ENCODE measurements at regions not wholly inside any gene's neighbourhood (a gene's known extent, or its start where the extent isn't known, plus 50 kb on each side); places are given as distances from the start of the nearest gene placed in this dataset.

GRCh38 chr5:8473016-8473415 is 604.1 kb downstream of the MTRR start:
- H3K27me3 ChIP-seq (ENCODE audit: control insufficient read depth in 3 of 3, insufficient read depth in 3 of 3, low read length in 2 of 3) = no peaks in the 10 kb centered on the region

GRCh38 chr5:8473827-8474568 is 605.0 kb downstream of the MTRR start:
- TF ChIP-seq CTCF (IDR thresholded peaks at IDR 0.05; ENCODE audit: control extremely low read depth, extremely low read depth) = no peak
- H3K4me1 ChIP-seq (ENCODE audit: control insufficient read depth in 5 of 5, insufficient read depth in 5 of 5, low read length in 5 of 5) = no peaks in the 10 kb centered on the region
- no peaks in the 10 kb centered on the region for H3K36me3 ChIP-seq (ENCODE audit: control insufficient read depth in 4 of 4, insufficient read depth in 4 of 4, low read length in 4 of 4)
- ATAC-seq (ENCODE audit: insufficient read depth, low FRiP score) (no peak), DNase-seq (no peak)
- no peaks in the 10 kb centered on the region for H3K27me3 ChIP-seq (ENCODE audit: control insufficient read depth in 3 of 3, insufficient read depth in 3 of 3, low read length in 2 of 3)
- H3K27ac ChIP-seq (ENCODE audit: low read depth in 1 of 2, low read length in 1 of 2) = no peak overlapping the region
- peaks cover 0 to 8% (median 4%) of the 10 kb centered on the region in 4 donors for H3K9me3 ChIP-seq (ENCODE audit: control insufficient read depth in 4 of 4, insufficient read depth in 3 of 4, low read length in 3 of 4)
- H3K9ac ChIP-seq (ENCODE audit: insufficient read depth in 1 of 2, low read length in 2 of 2) = no peak overlapping the region
- no peak overlapping the region for H3K4me3 ChIP-seq
- WGBS, 2 donors = 87 to 90% methylated on average over 6 of the region's 6 CpGs

More at GRCh38 chr5:8473016-8473415, 604.1 kb downstream of the MTRR start:
- Histone ChIP-seq H3K36me3 (ENCODE audit: control insufficient read depth in 4 of 4, insufficient read depth in 4 of 4, low read length in 4 of 4) (no peaks in the 10 kb centered on the region), H3K9me3 (ENCODE audit: control insufficient read depth in 4 of 4, insufficient read depth in 3 of 4, low read length in 3 of 4) (peaks cover 0 to 8% (median 4%) of the 10 kb centered on the region in 4 donors), H3K9ac (ENCODE audit: insufficient read depth in 1 of 2, low read length in 2 of 2) (no peak overlapping the region), H3K4me1 (ENCODE audit: control insufficient read depth in 5 of 5, insufficient read depth in 5 of 5, low read length in 5 of 5) (no peaks in the 10 kb centered on the region), H3K4me3 (no peak overlapping the region), H3K27ac (ENCODE audit: low read depth in 1 of 2, low read length in 1 of 2) (no peak overlapping the region)
- no peak for ATAC-seq (ENCODE audit: insufficient read depth, low FRiP score)
- no peak for DNase-seq
- 94 to 97% methylated on average over 3 of the region's 3 CpGs for WGBS, 2 donors
- TF ChIP-seq CTCF (IDR thresholded peaks at IDR 0.05; ENCODE audit: control extremely low read depth, extremely low read depth) = no peak

GRCh38 chr5:8474569-8474930 is 605.6 kb downstream of the MTRR start:
- WGBS, 2 donors = 88 to 97% methylated on average over 1 of the region's 1 CpG
- Histone ChIP-seq H3K27me3 (ENCODE audit: control insufficient read depth in 3 of 3, insufficient read depth in 3 of 3, low read length in 2 of 3) (no peaks in the 10 kb centered on the region), H3K27ac (ENCODE audit: low read depth in 1 of 2, low read length in 1 of 2) (no peak overlapping the region), H3K4me1 (ENCODE audit: control insufficient read depth in 5 of 5, insufficient read depth in 5 of 5, low read length in 5 of 5) (no peaks in the 10 kb centered on the region), H3K4me3 (no peak overlapping the region), H3K9me3 (ENCODE audit: control insufficient read depth in 4 of 4, insufficient read depth in 3 of 4, low read length in 3 of 4) (peaks cover 0 to 8% (median 4%) of the 10 kb centered on the region in 4 donors), H3K36me3 (ENCODE audit: control insufficient read depth in 4 of 4, insufficient read depth in 4 of 4, low read length in 4 of 4) (no peaks in the 10 kb centered on the region), H3K9ac (ENCODE audit: insufficient read depth in 1 of 2, low read length in 2 of 2) (no peak overlapping the region)
- ATAC-seq (ENCODE audit: insufficient read depth, low FRiP score) (no peak), DNase-seq (no peak)
- no peak for TF ChIP-seq CTCF (IDR thresholded peaks at IDR 0.05; ENCODE audit: control extremely low read depth, extremely low read depth)

GRCh38 chr5:8478326-8478725 is 609.4 kb downstream of the MTRR start:
- no peak for DNase-seq
- ATAC-seq (ENCODE audit: insufficient read depth, low FRiP score) = no peak
- Histone ChIP-seq H3K36me3 (ENCODE audit: control insufficient read depth in 4 of 4, insufficient read depth in 4 of 4, low read length in 4 of 4) (no peaks in the 10 kb centered on the region), H3K27me3 (ENCODE audit: control insufficient read depth in 3 of 3, insufficient read depth in 3 of 3, low read length in 2 of 3) (no peaks in the 10 kb centered on the region), H3K9ac (ENCODE audit: insufficient read depth in 1 of 2, low read length in 2 of 2) (no peak overlapping the region), H3K27ac (ENCODE audit: low read depth in 1 of 2, low read length in 1 of 2) (no peak overlapping the region), H3K4me1 (ENCODE audit: control insufficient read depth in 5 of 5, insufficient read depth in 5 of 5, low read length in 5 of 5) (no peaks in the 10 kb centered on the region), H3K4me3 (no peak overlapping the region), H3K9me3 (ENCODE audit: control insufficient read depth in 4 of 4, insufficient read depth in 3 of 4, low read length in 3 of 4) (no peaks in the 10 kb centered on the region)
- TF ChIP-seq CTCF (IDR thresholded peaks at IDR 0.05; ENCODE audit: control extremely low read depth, extremely low read depth) = no peak
- WGBS, 2 donors = 30 to 38% methylated on average over 2 of the region's 2 CpGs

Data from lung (tissue), 11 donors.